AG04450 (cell line): ENCODE measurements at regions not wholly inside any gene's neighbourhood (a gene's known extent, or its start where the extent isn't known, plus 50 kb on each side); places are given as distances from the start of the nearest gene placed in this dataset.
A peak's percentile ranks its signal among the peaks of the same experiment; 100 is the strongest.

Source experiments
- CTCF ChIA-PET: fragments of 300-600, 350-600 bp; formaldehyde crosslinking; extraction: SDS; loops from one replicate; lab custom pipeline; 2022; ENCODE audit warnings: antibody characterized with exemption, inconsistent platforms; lab: Charles Lee
- POLR2A ChIA-PET: fragments of 350-600 bp; formaldehyde crosslinking; extraction: SDS; loops from one replicate; lab custom pipeline; 2021; ENCODE audit warnings: antibody characterized with exemption, inconsistent platforms; lab: Yijun Ruan, JAX
- DNase-seq: peaks from one replicate; pipeline ENCODE4 v3.0.0-alpha.2; 2011; ENCODE audit warnings: low read depth, low spot score
- H3K27ac ChIP-seq: one replicate; pipeline ENCODE4 v1.5.1; 2012; ENCODE audit warnings: low read depth, low read length, control low read depth
- H3K27me3 ChIP-seq: one replicate; pipeline ENCODE4 v1.6.0; 2012; ENCODE audit warnings: low read length; ENCODE audit not compliant: control insufficient read depth, insufficient read depth
- H3K4me3 ChIP-seq: 2 replicates; pipeline ENCODE4 v1.5.1; 2011; ENCODE audit warnings: mild to moderate bottlenecking, low read depth, low read length, control low read depth
- H3K9me3 ChIP-seq: 2 replicates; pipeline ENCODE4 v1.5.1; 2012; ENCODE audit warnings: low read length; ENCODE audit not compliant: control insufficient read depth, insufficient read depth
- TF ChIP-seq, protein P1 (sequence below): IDR thresholded peaks from 2 replicates; pipeline ENCODE4 v1.5.1; 2011; ENCODE audit warnings: low read depth, low read length, control low read depth, inconsistent platforms

DNA sequence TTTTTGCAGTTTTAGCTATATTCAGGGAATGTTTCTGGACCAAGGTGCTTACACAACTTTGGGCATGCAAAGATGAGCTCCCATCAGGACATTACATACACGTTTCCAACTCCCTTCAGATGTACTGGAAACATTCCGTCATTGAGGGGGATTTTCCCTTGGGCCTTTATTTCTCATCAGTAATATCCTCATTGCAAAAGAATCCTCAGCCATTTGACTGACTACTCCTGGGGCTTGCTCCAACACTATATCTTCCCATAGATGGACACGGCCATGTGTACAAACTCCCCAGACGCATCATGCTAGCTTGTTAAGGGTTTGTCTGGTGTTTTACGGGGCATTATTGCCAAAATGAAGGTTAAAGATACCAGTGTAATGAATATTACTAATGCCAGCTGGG is 59.3 kb upstream of the NUP160 start:
- ChIA-PET CTCF (interaction anchor here (2.0 kb wide), 1 partner anchor 27 kb away, joined by 8 read pairs; no protein-coding TSS in a partner anchor), POLR2A (interaction anchor here (0.5 to 1.4 kb wide), 3 partner anchors 10 to 16 kb away, joined by 4 to 5 read pairs (median 4); no protein-coding TSS in a partner anchor)
- no peaks in the 10 kb centered on the region for H3K27me3 ChIP-seq
- DNase-seq = no peak
- TF ChIP-seq, protein P1, sequence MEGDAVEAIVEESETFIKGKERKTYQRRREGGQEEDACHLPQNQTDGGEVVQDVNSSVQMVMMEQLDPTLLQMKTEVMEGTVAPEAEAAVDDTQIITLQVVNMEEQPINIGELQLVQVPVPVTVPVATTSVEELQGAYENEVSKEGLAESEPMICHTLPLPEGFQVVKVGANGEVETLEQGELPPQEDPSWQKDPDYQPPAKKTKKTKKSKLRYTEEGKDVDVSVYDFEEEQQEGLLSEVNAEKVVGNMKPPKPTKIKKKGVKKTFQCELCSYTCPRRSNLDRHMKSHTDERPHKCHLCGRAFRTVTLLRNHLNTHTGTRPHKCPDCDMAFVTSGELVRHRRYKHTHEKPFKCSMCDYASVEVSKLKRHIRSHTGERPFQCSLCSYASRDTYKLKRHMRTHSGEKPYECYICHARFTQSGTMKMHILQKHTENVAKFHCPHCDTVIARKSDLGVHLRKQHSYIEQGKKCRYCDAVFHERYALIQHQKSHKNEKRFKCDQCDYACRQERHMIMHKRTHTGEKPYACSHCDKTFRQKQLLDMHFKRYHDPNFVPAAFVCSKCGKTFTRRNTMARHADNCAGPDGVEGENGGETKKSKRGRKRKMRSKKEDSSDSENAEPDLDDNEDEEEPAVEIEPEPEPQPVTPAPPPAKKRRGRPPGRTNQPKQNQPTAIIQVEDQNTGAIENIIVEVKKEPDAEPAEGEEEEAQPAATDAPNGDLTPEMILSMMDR = no peak
- peaks cover 2% of the 10 kb centered on the region; the same call in 1 of the 2 replicates for H3K9me3 ChIP-seq
- H3K4me3 ChIP-seq = no peak overlapping the region
- no peak overlapping the region for H3K27ac ChIP-seq

DNA sequence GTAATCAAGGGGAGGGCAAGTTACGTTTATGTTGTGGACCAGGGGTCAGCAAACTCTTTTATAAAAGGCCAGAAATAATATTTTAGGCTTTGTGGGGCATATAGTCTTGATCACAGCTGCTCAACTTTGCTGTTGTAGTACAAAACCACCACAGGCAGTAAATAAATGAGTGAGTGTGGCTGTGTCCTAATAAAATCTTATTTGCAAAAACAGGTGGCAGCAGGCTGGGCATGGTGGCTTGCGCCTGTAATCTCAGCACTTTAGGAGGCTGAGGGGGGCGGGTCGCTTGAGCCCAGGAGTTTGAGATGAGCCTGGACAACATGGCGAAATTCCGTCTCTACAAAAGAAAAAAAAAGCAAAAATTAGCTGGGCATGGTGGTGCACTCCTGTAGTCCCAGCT is 57.9 kb upstream of the NUP160 start:
- ChIA-PET CTCF (interaction anchor here (0.6 kb wide), 2 partner anchors 17 to 22 kb away, joined by 3 read pairs; no protein-coding TSS in a partner anchor), POLR2A (interaction anchor here (0.6 kb wide), 1 partner anchor 26 kb away, joined by 4 read pairs; no protein-coding TSS in a partner anchor)
- H3K27me3 ChIP-seq = no peaks in the 10 kb centered on the region
- TF ChIP-seq, protein P1 = no peak
- peaks cover 2% of the 10 kb centered on the region; the same call in 1 of the 2 replicates for H3K9me3 ChIP-seq
- no peak overlapping the region for H3K4me3 ChIP-seq
- DNase-seq = no peak
- peak overlapping the region; percentile 61 for H3K27ac ChIP-seq

DNA sequence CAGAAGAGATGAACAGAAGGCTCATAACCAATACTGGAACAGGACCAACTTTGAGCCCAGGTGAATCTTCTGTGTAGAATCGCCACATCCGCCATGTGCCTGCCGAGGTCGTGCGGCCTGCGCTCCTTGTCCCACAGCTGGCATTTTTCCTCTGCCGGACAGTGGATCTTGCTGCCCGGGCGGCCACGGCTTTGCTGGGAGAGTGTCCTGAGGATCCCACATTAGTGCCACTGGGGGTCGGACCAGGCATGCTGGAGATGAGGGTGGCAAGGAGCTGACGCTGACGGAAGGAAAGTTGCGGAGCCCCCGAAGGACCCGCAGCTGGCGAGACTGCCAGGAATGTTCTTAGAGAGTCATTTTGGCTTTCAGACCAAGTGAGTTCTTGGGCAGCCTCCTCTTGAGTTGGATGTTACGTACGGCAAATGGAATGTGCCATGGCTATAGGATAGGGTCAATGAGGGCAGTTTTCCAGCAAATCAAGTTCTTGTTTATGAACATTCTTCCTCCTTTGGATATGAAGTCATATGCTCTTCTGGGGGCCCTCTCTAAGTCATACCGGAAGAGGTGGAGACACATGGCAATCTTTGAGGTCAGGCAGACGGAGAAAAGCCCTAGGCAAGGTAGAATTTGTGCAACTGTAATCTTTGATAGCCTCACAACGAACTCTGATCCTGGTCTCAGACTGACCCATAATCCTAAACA is 57.4 kb upstream of the NUP160 start:
- CTCF ChIA-PET = no interaction called here
- Histone ChIP-seq H3K27ac (peak overlapping the region; percentile 61), H3K27me3 (no peaks in the 10 kb centered on the region), H3K9me3 (peaks cover 2% of the 10 kb centered on the region; the same call in 1 of the 2 replicates), H3K4me3 (no peak overlapping the region)
- POLR2A ChIA-PET = no interaction called here
- no peak for DNase-seq
- TF ChIP-seq, protein P1 = no peak

DNA sequence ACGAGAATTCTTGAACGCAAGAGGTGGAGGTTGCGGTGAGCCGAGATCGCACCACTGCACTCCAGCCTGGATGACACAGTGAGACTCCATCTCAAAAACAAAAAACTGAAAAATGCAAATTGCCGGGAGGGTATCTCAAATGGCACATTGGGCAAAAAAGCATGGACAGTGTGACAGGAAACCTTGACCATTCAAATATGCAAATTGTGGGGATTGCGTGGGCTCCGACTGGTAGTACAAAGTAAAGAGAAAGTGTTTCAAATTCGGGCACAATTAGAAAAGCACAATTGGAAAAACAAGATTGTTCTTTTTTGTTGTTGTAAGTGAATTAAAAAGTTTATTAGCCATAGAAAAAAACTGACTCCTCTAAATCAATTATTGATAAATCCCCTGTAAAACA is 56.7 kb upstream of the NUP160 start:
- H3K9me3 ChIP-seq = peaks cover 2% of the 10 kb centered on the region; the same call in 1 of the 2 replicates
- ChIA-PET POLR2A (no interaction called here), CTCF (no interaction called here)
- no peak overlapping the region for H3K4me3 ChIP-seq
- DNase-seq = no peak
- TF ChIP-seq, protein P1 = no peak
- no peaks in the 10 kb centered on the region for H3K27me3 ChIP-seq
- no peak overlapping the region for H3K27ac ChIP-seq

DNA sequence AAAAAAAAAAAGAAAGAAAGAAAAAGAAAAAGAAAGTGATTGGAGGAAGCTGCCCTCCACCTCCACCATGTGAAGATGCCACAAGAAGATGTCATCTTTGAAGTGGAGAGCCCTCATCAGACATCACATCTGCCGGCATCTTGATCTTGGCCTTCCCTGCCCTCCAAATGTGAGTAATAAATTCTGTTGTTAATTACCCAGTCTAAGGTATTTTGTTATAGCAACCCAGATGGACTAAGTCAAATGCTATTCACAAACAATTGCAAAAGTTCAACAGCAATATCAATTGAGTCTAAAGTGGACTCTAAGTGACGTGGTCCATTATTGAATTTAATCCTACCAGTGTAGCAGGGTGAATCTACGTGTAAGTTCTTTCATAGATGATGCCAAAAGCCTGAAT is 55.9 kb upstream of the NUP160 start:
- ChIA-PET CTCF (no interaction called here), POLR2A (no interaction called here)
- no peaks in the 10 kb centered on the region for H3K27me3 ChIP-seq
- DNase-seq = no peak
- H3K9me3 ChIP-seq = peaks cover 2% of the 10 kb centered on the region; the same call in 1 of the 2 replicates
- no peak overlapping the region for H3K4me3 ChIP-seq
- no peak overlapping the region for H3K27ac ChIP-seq
- TF ChIP-seq, protein P1 = no peak
